ENCODE measurements at regions not wholly inside any gene's neighbourhood (a gene's known extent, or its start where the extent isn't known, plus 50 kb on each side); places are given as distances from the start of the nearest gene placed in this dataset.

GRCh38 chr2:12971581-12972365 lies 255.0 kb downstream of the TRIB2 start (continued):
- TF ChIP-seq CHD7 (IDR thresholded peaks at IDR 0.05; ENCODE audit: insufficient replicate concordance, low read length) (no peak), SP1 (IDR thresholded peaks at IDR 0.05; ENCODE audit: low read depth, low read length) (no peak), ZNF274 (IDR thresholded peaks at IDR 0.05; ENCODE audit: borderline replicate concordance, extremely low read depth, low read length) (no peak), TBP (IDR thresholded peaks at IDR 0.05; ENCODE audit: low read depth, low read length) (no peak)

Data from H1 (cell line).